Neutrophil (primary cell): ENCODE measurements at regions not wholly inside any gene's neighbourhood (a gene's known extent, or its start where the extent isn't known, plus 50 kb on each side); places are given as distances from the start of the nearest gene placed in this dataset.

Experiments used
- H3K27ac ChIP-seq: fragments of 200-600 bp; sonication (generic); 2 replicates; pipeline ENCODE4 v1.5.1; 2016; ENCODE audit warnings: mild to moderate bottlenecking, moderate library complexity
- H3K27me3 ChIP-seq: fragments of 200-600 bp; sonication (generic); 2 replicates; pipeline ENCODE4 v1.6.0; 2016; ENCODE audit warnings: mild to moderate bottlenecking
- H3K36me3 ChIP-seq: fragments of 200-600 bp; sonication (generic); 2 replicates; pipeline ENCODE4 v1.5.1; 2017
- H3K4me1 ChIP-seq, 2 experiments: fragments of 200-600 bp in 1 of 2; sonication (generic) in 1 of 2; 1 replicate in 1 of 2; 2 replicates in 1 of 2; pipeline versions ENCODE4 v1.5.1 to v1.6.1; 2013 to 2016; ENCODE audit warnings: low read depth in 1 of 2, low read length in 1 of 2, mild to moderate bottlenecking in 1 of 2, moderate library complexity in 1 of 2; ENCODE audit not compliant: control insufficient read depth in 1 of 2, insufficient read depth in 1 of 2
- H3K4me3 ChIP-seq, 2 experiments: fragments of 200-600 bp in 1 of 2; sonication (generic) in 1 of 2; 1 replicate in 1 of 2; 2 replicates in 1 of 2; pipeline ENCODE4 v1.5.1; 2013 to 2016; ENCODE audit warnings: low read depth in 1 of 2, low read length in 1 of 2, mild to moderate bottlenecking in 1 of 2, moderate library complexity in 1 of 2
- H3K9me3 ChIP-seq: fragments of 200-600 bp; sonication (generic); 2 replicates; pipeline ENCODE4 v1.5.1; 2016
- TF ChIP-seq, protein P1 (sequence below): fragments of 200-600 bp; sonication (generic); IDR thresholded peaks from 2 replicates; pipeline ENCODE4 v1.5.1; 2016; ENCODE audit warnings: antibody characterized with exemption

DNA sequence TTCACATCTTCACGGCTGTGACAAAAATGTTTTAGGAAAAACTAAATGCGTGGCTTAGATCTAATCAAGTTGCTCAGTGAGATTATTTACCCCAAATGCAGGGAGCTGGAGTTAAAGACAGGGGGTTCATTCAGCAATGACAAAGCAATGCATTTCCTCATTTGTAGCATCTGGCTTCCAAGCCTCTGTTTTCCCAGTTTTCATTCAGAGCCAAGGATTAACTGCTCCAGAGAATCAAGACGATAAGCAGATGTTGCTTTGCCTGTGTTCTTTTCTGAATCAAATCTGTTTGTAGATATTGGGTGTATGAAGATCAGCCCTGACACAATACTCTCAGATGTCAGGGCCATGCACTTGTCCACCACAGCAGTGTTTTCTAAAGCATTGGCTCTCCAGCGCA, 147.4 kb upstream of the SIX2 start:
- H3K9me3 ChIP-seq, result no peaks in the 10 kb centered on the region
- no peak overlapping the region for H3K4me3 ChIP-seq
- TF ChIP-seq, protein P1, sequence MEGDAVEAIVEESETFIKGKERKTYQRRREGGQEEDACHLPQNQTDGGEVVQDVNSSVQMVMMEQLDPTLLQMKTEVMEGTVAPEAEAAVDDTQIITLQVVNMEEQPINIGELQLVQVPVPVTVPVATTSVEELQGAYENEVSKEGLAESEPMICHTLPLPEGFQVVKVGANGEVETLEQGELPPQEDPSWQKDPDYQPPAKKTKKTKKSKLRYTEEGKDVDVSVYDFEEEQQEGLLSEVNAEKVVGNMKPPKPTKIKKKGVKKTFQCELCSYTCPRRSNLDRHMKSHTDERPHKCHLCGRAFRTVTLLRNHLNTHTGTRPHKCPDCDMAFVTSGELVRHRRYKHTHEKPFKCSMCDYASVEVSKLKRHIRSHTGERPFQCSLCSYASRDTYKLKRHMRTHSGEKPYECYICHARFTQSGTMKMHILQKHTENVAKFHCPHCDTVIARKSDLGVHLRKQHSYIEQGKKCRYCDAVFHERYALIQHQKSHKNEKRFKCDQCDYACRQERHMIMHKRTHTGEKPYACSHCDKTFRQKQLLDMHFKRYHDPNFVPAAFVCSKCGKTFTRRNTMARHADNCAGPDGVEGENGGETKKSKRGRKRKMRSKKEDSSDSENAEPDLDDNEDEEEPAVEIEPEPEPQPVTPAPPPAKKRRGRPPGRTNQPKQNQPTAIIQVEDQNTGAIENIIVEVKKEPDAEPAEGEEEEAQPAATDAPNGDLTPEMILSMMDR, result no peak
- no peak overlapping the region for H3K27ac ChIP-seq
- H3K4me1 ChIP-seq, result no peaks in the 10 kb centered on the region
- H3K27me3 ChIP-seq, result peaks cover 20% of the 10 kb centered on the region
- no peaks in the 10 kb centered on the region for H3K36me3 ChIP-seq

DNA sequence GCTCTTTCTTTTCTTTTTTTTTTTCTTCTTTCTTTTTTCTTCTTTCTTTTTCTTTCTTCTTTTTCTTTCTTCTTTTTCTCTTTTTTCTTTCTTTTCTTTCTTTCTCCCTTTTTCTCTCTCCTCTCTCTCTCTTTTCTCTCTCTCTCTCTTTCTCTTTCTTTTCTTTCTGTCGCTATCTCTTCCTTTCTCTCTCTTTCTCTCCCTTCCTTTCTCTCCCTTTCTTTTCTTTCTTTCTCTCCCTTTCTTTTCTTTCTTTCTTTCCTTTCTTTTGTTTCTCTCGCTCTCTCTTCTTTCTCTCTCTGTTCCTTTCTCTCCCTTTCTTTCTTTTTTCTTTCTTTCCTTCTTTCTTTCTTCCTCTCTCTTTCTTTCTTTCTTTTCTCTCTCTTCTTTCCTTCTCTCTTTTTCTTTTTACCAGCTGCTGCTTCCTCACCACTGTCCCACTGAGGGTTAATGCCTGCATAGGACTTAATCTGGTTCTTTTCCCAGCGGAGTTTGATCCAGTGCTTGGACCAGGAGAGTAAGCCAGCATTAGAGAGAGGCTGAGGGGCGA, 145.4 kb upstream of the SIX2 start:
- TF ChIP-seq, protein P1, result no peak
- H3K9me3 ChIP-seq, result no peaks in the 10 kb centered on the region
- H3K4me1 ChIP-seq, result no peaks in the 10 kb centered on the region
- H3K27ac ChIP-seq, result no peak overlapping the region
- no peaks in the 10 kb centered on the region for H3K36me3 ChIP-seq
- no peak overlapping the region for H3K4me3 ChIP-seq
- peaks cover 6% of the 10 kb centered on the region for H3K27me3 ChIP-seq

DNA sequence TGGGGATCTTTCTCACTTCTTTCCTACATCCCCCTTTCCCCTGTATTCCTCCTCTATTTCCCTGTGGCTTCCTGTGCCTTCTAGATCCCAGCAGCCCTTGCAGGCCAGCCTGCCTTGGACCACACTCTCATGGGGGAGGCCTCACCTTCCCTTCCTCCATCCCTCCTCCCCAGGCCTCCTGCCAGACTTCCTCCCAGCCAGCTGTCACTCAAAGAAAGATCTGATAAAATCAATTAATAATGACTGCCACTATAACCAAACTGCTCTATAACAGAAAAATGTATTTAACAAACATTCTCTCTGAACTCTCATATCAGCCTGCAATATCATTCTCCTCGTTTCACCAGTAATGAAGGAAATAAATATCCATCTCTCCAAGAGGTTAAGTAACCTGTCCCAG, 144.9 kb upstream of the SIX2 start:
- Histone ChIP-seq H3K36me3 (no peaks in the 10 kb centered on the region), H3K9me3 (no peaks in the 10 kb centered on the region), H3K27me3 (peaks cover 6% of the 10 kb centered on the region), H3K27ac (no peak overlapping the region), H3K4me3 (no peak overlapping the region), H3K4me1 (no peaks in the 10 kb centered on the region)
- TF ChIP-seq, protein P1, result no peak

DNA sequence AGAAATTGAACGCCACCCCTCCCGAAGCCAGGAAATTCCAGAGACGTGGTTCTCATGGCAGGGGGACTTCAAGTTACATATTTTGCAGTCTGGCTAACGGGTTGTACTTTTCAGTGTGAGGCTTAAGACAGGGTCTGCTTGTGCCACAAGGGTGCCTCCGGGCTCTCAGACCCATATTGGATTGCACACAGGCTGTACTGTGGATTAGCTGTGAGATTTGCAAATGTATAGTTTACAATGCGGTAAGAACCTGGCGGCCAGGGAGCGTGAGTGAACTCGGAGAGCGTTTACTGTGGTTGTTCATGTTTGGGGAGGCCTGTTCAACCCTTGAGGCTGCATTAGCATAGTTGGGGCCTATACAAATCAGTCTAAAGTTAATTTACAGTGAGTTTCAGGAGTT, 143.9 kb upstream of the SIX2 start:
- H3K4me3 ChIP-seq, result no peak overlapping the region
- H3K36me3 ChIP-seq, result no peaks in the 10 kb centered on the region
- H3K27ac ChIP-seq, result no peak overlapping the region
- H3K9me3 ChIP-seq, result no peaks in the 10 kb centered on the region
- no peaks in the 10 kb centered on the region for H3K4me1 ChIP-seq
- peaks cover 6% of the 10 kb centered on the region for H3K27me3 ChIP-seq
- TF ChIP-seq, protein P1, result no peak

DNA sequence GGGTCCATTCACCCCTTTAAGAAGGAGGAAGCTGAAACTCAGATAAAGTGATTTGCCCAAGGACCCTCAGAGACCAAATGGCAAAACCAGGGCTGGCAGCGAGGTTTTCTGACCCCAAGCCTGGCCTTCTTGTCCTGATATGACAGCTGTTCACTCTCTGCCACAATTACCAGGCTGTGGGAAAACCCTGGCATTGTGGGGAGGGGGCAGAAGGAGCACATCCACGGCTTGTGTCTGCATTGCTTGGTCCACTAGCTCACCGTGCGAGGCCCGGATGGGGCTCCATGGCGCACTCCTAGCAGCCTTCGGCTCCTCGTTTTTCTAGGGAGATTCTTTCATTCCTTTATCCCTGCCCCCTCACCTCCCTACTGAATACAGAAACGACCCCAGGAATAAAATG, 143.4 kb upstream of the SIX2 start:
- TF ChIP-seq, protein P1, result no peak
- H3K4me3 ChIP-seq, result no peak overlapping the region
- H3K36me3 ChIP-seq, result no peaks in the 10 kb centered on the region
- H3K4me1 ChIP-seq, result no peaks in the 10 kb centered on the region
- H3K27me3 ChIP-seq, result peaks cover 6% of the 10 kb centered on the region
- H3K27ac ChIP-seq, result no peak overlapping the region
- no peaks in the 10 kb centered on the region for H3K9me3 ChIP-seq
